ENCODE measurements at regions not wholly inside any gene's neighbourhood (a gene's known extent, or its start where the extent isn't known, plus 50 kb on each side); places are given as distances from the start of the nearest gene placed in this dataset.
"Not testable (repeated sequence)": the region's sequence is repeated elsewhere in the genome, so short reads cannot be mapped to it uniquely, and the experiment has no call there.

DNA sequence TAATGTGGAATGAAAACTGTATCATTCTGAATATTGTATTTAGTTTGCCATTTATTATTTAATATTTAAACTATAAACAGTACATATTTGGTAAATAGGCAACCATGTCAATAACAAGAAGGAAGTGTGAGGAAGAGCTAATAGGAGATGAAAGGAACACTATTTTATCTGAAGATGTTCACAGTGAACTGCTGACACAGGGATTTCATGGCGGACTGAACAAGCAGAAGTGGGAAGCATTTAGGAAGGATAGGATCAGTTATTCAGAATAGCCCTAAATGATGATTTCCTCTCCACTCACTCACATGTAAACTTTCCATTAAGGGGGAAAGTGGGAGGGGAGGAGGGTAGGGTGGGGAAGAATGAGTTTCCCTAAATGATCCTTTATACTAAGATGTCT lies 682.4 kb downstream of the TOX3 start:
- Mint-ChIP-seq H3K36me3 (ENCODE audit: low read depth) (no peaks in the 10 kb centered on the region), H3K9me3 (peaks cover 3% of the 10 kb centered on the region), H3K4me3 (no peak overlapping the region), H3K4me1 (ENCODE audit: low read depth) (no peaks in the 10 kb centered on the region), H3K27ac (no peak overlapping the region), H3K27me3 (ENCODE audit: low read depth) (no peaks in the 10 kb centered on the region)
- no peak for DNase-seq
- intact Hi-C loops (cut with micrococcal nuclease): no loop called here
- CTCF ChIA-PET: interaction anchor here (0.5 kb wide), 1 partner anchor 63 kb away, joined by 3 read pairs; no protein-coding TSS in a partner anchor

DNA sequence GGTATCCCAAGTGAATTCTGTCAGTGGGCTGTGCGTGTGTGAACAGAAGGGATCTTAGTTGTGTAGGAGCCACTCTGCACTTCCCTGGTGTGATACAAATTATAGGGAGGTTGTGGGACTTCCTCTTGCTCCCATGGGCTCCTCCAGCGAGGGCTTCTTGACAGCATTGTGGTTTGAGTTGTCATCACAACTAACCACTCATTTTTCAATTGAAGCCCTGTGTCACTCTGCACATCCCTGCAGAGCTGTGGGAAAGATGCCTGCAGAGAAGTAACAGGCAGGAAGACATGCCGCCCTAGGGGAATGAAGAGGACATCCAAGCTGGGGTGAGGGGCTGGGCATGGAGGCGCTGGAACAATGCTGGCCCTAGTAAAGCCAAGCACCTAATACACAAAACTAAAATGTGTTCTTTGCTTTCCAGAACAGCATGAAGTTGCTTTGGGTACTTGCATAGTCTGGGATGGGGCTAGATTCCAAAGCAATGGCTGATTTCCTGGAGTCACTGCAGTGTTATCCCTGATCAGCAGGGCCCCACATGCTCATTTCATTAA lies 692.5 kb downstream of the TOX3 start:
- Mint-ChIP-seq H3K4me3 (no peak overlapping the region), H3K36me3 (ENCODE audit: low read depth) (no peaks in the 10 kb centered on the region), H3K4me1 (ENCODE audit: low read depth) (no peaks in the 10 kb centered on the region), H3K27me3 (ENCODE audit: low read depth) (no peaks in the 10 kb centered on the region), H3K27ac (no peak overlapping the region), H3K9me3 (peaks cover 11% of the 10 kb centered on the region)
- no peak for DNase-seq
- CTCF ChIA-PET: no interaction called here
- intact Hi-C loops (cut with micrococcal nuclease): no loop called here

DNA sequence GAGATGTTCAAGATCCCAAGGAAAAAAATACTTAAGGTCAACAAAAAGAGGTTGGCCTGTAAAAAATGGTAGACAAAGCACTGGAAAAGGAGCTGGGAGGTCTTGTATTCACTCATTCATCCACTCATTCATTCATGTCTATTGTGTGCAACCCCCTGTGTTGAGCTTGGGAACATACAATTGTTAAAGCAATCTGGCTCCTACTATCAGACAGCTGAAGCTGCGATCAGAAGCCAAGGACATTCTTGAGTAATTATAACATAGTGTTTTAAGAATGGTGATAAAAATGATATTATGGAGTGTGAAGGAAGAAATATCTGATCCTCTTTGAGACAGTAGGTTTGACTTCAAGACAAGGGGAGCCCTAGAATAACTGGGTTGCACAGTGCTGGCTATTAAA lies 693.4 kb downstream of the TOX3 start:
- H3K9me3 Mint-ChIP-seq: peaks cover 11% of the 10 kb centered on the region
- no peaks in the 10 kb centered on the region for H3K27me3 Mint-ChIP-seq (ENCODE audit: low read depth)
- no peaks in the 10 kb centered on the region for H3K36me3 Mint-ChIP-seq (ENCODE audit: low read depth)
- CTCF ChIA-PET: no interaction called here
- no peak overlapping the region for H3K4me3 Mint-ChIP-seq
- no peaks in the 10 kb centered on the region for H3K4me1 Mint-ChIP-seq (ENCODE audit: low read depth)
- intact Hi-C loops (cut with micrococcal nuclease): no loop called here
- H3K27ac Mint-ChIP-seq: no peak overlapping the region
- DNase-seq: no peak

DNA sequence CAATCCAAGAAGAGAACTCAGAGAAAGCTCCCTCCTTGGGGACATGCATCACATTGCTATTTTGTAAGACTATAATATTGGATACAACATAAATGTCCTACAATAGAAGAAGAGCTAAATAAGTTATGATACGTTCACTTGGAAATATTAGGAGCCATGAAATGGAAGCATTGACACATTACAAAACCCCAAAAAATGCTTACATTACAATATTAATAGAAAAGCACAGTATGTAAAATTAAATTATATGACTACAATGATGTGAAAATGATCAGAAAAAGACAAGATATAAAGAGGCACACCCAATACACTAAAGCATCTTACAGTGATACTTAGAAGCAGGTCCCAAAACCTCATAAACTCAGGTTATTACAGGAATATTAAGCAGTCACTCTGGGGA lies 694.1 kb downstream of the TOX3 start:
- Mint-ChIP-seq H3K36me3 (ENCODE audit: low read depth) (no peaks in the 10 kb centered on the region), H3K27ac (no peak overlapping the region), H3K27me3 (ENCODE audit: low read depth) (no peaks in the 10 kb centered on the region), H3K4me1 (ENCODE audit: low read depth) (no peaks in the 10 kb centered on the region), H3K9me3 (peaks cover 11% of the 10 kb centered on the region), H3K4me3 (no peak overlapping the region)
- CTCF ChIA-PET: no interaction called here
- intact Hi-C loops (cut with micrococcal nuclease): no loop called here
- no peak for DNase-seq

DNA sequence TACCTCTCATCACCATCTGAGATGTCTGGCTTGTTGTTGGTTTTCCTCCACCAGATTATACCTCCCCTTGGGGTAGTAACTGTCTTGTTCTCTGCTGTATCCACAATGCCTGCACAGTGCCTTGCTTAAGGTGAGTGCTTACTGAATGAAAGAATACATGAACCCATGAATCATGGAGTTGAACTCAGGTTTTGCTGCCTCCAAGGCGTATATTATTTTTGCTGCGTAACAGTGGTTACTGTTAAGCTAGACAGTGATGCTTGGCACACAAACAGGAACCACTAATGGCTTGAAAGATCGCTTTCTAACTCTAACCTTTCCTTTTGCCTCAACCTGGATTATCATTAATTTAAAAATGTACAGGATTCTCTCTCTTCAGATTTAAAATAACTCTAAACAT lies 695.8 kb downstream of the TOX3 start:
- H3K36me3 Mint-ChIP-seq (ENCODE audit: low read depth): no peaks in the 10 kb centered on the region
- peaks cover 9% of the 10 kb centered on the region for H3K9me3 Mint-ChIP-seq
- H3K4me3 Mint-ChIP-seq: no peak overlapping the region
- H3K4me1 Mint-ChIP-seq (ENCODE audit: low read depth): no peaks in the 10 kb centered on the region
- CTCF ChIA-PET: no interaction called here
- intact Hi-C loops (cut with micrococcal nuclease): no loop called here
- H3K27me3 Mint-ChIP-seq (ENCODE audit: low read depth): no peaks in the 10 kb centered on the region
- DNase-seq: no peak
- no peak overlapping the region for H3K27ac Mint-ChIP-seq

DNA sequence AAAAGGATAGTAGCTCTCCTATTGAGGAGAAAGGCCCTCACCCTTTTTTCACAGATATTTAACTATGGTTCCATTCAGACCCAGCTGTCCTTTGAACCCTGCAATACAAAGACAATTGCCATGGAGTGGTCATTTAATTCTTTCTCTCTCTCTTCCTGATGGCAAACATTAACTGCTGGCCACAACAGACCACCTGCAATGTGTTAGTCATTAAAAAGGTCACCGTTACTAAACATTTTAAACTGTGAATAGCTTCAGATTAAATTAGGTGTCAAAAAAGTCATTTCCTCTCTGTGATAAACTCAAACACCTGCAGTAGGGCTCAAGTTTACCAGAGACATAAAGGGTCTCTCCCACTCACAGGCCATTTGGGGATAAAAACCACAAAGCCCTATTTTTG lies 697.2 kb downstream of the TOX3 start:
- H3K9me3 Mint-ChIP-seq: peaks cover 9% of the 10 kb centered on the region
- no peaks in the 10 kb centered on the region for H3K4me1 Mint-ChIP-seq (ENCODE audit: low read depth)
- CTCF ChIA-PET: no interaction called here
- intact Hi-C loops (cut with micrococcal nuclease): no loop called here
- no peak overlapping the region for H3K27ac Mint-ChIP-seq
- no peaks in the 10 kb centered on the region for H3K36me3 Mint-ChIP-seq (ENCODE audit: low read depth)
- DNase-seq: no peak
- no peak overlapping the region for H3K4me3 Mint-ChIP-seq
- H3K27me3 Mint-ChIP-seq (ENCODE audit: low read depth): no peaks in the 10 kb centered on the region

DNA sequence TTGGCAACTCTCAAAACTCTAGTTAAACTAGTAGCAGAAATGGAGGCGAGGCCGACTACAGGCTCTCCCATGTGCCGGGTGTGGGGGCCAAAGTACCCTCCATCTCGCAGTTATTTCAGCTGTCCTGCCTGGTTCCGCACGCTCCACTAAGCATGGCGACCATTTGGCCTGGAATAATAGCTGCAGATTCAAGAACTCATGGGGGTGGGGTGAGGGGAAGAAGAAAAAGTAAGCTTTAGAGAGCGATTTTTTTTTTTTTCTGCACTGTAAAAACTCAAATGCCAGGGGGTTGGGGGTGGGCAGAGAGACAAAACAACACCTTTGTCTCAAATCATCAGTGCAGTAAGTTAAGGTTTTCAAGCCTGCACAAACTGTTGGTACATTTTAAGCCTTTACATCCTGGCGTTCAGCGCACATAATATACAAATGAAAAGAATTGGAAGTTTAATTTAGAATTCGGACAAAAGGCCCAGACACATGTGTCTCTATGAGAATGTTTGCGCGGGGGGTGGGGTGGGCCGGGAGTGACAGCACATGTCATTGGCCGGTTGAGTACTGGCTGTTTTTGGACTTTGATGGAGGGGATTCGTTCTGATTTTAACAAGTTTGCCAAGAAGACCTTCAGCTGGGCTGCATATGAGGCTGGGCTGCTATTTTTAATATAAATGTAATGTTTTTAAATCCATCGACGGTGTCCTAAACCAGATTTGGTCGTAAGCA lies 694.7 kb upstream of the SALL1 start:
- H3K4me3 Mint-ChIP-seq: no peak overlapping the region
- H3K4me1 Mint-ChIP-seq (ENCODE audit: low read depth): no peaks in the 10 kb centered on the region
- H3K27ac Mint-ChIP-seq: no peak overlapping the region
- intact Hi-C loops (cut with micrococcal nuclease): no loop called here
- no peaks in the 10 kb centered on the region for H3K9me3 Mint-ChIP-seq
- CTCF ChIA-PET: no interaction called here
- H3K27me3 Mint-ChIP-seq (ENCODE audit: low read depth): no peaks in the 10 kb centered on the region
- no peaks in the 10 kb centered on the region for H3K36me3 Mint-ChIP-seq (ENCODE audit: low read depth)
- no peak for DNase-seq

DNA sequence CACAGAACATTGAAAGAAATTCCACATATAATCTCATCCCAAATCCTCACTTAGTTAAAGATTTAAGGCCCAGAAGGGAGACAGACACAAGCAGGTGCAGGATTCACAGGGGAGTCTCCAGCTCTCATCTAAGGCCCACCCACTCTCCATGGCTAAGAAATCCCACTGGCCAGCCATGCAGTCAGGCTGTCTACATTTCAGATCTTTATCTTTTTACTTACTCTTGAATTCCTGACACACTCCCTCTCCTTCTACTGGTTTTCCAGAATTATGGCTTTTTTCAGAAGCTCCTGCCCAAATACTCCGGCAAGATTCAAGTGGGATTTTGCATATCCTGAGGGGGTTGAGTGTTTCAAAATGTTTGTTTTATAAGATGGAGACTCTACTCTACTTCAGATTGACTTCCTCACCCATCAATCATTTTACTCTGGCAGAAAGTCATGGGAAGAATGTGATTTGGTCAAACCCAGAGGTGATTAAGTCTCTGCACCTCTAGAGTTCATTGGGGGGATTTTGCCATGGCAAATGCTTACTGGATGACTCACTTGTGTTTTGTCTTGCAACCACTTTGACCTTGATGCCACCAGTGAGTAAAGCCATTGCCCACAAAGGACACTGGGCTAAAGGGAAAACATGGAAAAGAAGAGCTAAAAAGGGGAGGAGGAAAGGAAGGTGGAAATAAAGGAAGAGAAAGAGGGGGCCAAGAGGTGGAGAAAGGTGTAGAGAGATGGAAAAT lies 688.8 kb upstream of the SALL1 start:
- H3K27ac Mint-ChIP-seq: no peak overlapping the region
- H3K36me3 Mint-ChIP-seq (ENCODE audit: low read depth): no peaks in the 10 kb centered on the region
- H3K27me3 Mint-ChIP-seq (ENCODE audit: low read depth): no peaks in the 10 kb centered on the region
- peaks cover 4% of the 10 kb centered on the region for H3K9me3 Mint-ChIP-seq
- intact Hi-C loops (cut with micrococcal nuclease): no loop called here
- CTCF ChIA-PET: no interaction called here
- no peak overlapping the region for H3K4me3 Mint-ChIP-seq
- DNase-seq: no peak
- H3K4me1 Mint-ChIP-seq (ENCODE audit: low read depth): no peaks in the 10 kb centered on the region

DNA sequence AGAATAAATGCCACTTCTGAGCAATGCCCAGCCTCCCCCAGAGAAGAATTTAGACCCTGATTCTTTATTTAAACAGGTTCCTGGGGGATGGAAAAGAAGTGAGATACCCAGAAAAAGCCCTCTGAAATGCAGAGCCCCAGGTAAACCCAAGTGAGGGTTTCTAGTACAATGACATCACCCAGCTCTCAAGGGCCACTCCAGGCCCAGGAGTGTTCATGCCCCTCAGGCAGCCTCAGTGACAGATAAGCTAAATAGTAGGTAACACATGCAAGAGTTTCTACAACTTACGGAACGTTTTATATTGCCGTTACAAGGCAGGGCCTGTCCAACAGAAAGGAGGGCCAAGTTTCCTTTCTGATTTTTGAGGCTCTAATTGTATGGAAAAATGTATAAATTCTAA lies 683.7 kb upstream of the SALL1 start:
- H3K9me3 Mint-ChIP-seq: peaks cover 7% of the 10 kb centered on the region

DNA sequence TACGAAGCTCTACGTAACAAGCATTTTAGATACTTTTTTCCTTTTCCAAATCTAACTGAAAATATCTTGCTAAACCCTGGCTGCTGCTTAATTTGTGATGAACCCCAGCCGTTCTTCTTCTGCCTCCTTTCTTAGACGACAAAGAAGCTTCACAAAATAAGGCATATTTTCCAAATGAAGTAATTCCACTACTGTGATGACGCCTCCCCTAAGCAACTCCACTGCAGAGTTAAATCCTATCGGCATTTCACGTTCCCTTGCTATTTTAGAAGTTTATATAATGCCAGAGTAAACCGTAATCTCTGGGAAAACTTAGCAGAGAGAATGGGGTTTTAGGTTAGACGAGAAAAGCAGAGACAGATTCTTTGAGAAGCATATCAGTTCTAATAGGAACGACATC lies 683.1 kb upstream of the SALL1 start:
- H3K4me3 Mint-ChIP-seq: no peak overlapping the region
- H3K4me1 Mint-ChIP-seq (ENCODE audit: low read depth): no peaks in the 10 kb centered on the region
- no peaks in the 10 kb centered on the region for H3K36me3 Mint-ChIP-seq (ENCODE audit: low read depth)
- CTCF ChIA-PET: no interaction called here
- intact Hi-C loops (cut with micrococcal nuclease): no loop called here
- H3K27me3 Mint-ChIP-seq (ENCODE audit: low read depth): no peaks in the 10 kb centered on the region
- no peak overlapping the region for H3K27ac Mint-ChIP-seq
- H3K9me3 Mint-ChIP-seq: peaks cover 7% of the 10 kb centered on the region
- no peak for DNase-seq

More for the DNA sequence above, 683.7 kb upstream of the SALL1 start:
- Mint-ChIP-seq H3K4me3 (no peak overlapping the region), H3K27ac (no peak overlapping the region), H3K27me3 (ENCODE audit: low read depth) (no peaks in the 10 kb centered on the region), H3K4me1 (ENCODE audit: low read depth) (no peaks in the 10 kb centered on the region), H3K36me3 (ENCODE audit: low read depth) (no peaks in the 10 kb centered on the region)
- CTCF ChIA-PET: no interaction called here
- no peak for DNase-seq
- intact Hi-C loops (cut with micrococcal nuclease): no loop called here

DNA sequence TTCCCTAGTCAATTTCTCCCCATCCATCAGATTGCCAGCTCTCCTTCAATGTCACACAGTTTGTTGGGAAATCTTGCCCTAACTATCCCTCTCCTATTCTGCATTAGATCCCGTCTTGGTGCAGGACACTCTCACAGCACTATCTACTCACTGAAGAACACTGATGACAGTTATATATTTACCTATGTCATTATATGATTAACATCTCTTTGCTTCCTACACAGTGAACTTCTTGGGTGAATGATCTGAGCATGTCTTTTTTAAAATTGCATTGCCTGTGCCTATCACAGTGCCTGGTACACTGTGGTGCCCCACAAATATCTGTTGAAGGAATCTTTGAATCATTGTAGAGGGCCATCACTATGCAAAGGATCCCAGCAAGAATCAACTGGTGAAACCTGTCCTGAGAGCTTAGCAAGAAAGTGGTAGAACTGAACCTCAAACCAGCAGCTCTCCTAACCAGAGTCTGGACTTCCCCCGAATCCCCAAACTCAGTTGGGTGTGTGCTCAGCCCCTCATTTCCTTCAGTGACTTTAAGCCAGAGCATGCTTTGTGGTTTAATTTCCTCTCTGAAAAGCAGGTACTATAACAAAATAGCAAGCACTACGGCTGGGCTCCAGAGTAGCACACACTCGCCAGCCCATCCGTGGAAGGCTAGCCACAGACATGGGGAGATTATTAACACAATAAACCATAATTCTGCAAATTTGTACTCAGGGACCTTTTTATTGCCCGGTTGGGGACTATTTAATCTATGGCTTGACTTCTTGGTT lies 680.7 kb upstream of the SALL1 start:
- H3K4me1 Mint-ChIP-seq (ENCODE audit: low read depth): no peaks in the 10 kb centered on the region
- DNase-seq: no peak
- H3K9me3 Mint-ChIP-seq: peaks cover 3% of the 10 kb centered on the region
- no peak overlapping the region for H3K4me3 Mint-ChIP-seq
- H3K36me3 Mint-ChIP-seq (ENCODE audit: low read depth): no peaks in the 10 kb centered on the region
- intact Hi-C loops (cut with micrococcal nuclease): no loop called here
- no peak overlapping the region for H3K27ac Mint-ChIP-seq
- CTCF ChIA-PET: no interaction called here
- no peaks in the 10 kb centered on the region for H3K27me3 Mint-ChIP-seq (ENCODE audit: low read depth)

DNA sequence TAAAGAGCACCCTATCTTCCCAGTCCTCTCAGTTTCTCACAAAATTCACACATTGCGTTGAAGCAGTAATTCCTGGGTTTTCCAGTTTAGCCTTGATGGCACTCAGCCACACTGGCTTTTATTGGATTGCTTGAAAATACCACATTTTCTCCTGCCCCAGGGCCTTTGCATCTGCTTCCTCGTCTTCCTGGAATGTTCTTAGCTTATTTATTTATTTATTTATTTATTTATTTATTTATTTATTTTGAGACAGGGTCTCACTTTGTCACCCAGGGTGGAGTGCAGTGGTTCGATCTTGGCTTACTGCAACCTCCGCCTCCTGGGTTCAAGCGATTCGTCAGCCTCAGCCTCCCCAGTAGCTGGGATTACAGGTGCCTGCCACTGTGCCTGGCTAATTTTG lies 680.0 kb upstream of the SALL1 start:
- DNase-seq; H3K9me3 Mint-ChIP-seq; H3K27ac Mint-ChIP-seq; H3K4me3 Mint-ChIP-seq; H3K4me1 Mint-ChIP-seq (ENCODE audit: low read depth); CTCF ChIA-PET; H3K36me3 Mint-ChIP-seq (ENCODE audit: low read depth); intact Hi-C loops (cut with micrococcal nuclease); H3K27me3 Mint-ChIP-seq (ENCODE audit: low read depth): not testable (repeated sequence)
